Umbilical cord (tissue), 1 donor: ENCODE measurements at regions not wholly inside any gene's neighbourhood (a gene's known extent, or its start where the extent isn't known, plus 50 kb on each side); places are given as distances from the start of the nearest gene placed in this dataset.
A peak's percentile ranks its signal among the peaks of the same experiment; 100 is the strongest.
"Not testable (repeated sequence)": the region's sequence is repeated elsewhere in the genome, so short reads cannot be mapped to it uniquely, and the experiment has no call there.

Experiments
- DNase-seq: peaks from one replicate; pipeline ENCODE4 v3.0.0-alpha.2; 2015; ENCODE audit warnings: low spot score

DNA sequence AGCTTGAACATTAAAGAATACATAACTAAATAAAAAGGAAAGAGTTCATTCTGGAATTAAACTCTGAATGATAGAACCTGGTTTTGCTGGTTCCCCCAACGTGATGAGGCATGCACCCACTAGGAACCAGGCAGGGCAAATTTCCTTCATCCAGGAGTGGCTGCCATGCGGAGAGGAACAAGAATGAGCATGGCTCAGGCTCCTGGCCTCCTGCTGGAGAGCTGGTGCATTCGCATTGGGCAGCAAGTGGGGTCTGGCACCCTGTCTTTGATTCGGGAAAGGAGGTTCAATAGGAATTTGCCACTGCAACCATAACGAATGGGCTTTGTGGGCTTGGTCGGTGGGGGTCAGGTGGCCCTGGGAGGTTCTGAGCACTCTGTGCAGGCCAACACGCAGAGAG, 169.8 kb upstream of the TENM4 start:
- DNase-seq: no peak

- no peak for DNase-seq
These were observed 169.3 kb upstream of the TENM4 start for GRCh38 chr11:79610139-79610538.

DNA sequence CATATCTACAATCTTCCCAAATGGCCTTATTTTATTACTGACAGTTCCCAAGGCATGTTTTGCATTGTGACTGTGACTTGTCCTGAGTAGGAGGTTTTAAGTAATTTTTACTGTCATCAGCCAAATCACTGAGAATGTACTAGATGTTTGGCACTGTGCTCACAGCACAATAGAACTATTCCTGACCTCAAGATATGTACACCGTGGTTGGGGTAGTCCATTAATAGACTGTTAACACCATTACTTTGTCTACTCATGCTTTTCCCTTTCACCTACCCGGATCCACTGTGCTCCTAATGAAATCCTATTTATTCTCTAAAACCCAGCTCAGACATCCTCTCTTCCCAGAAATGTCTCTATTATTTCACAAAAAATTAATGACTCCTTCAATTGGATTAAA, 168.7 kb upstream of the TENM4 start:
- DNase-seq: no peak

- not testable (repeated sequence) for DNase-seq
These were observed 165.6 kb upstream of the TENM4 start for GRCh38 chr11:79606461-79606860.

DNA sequence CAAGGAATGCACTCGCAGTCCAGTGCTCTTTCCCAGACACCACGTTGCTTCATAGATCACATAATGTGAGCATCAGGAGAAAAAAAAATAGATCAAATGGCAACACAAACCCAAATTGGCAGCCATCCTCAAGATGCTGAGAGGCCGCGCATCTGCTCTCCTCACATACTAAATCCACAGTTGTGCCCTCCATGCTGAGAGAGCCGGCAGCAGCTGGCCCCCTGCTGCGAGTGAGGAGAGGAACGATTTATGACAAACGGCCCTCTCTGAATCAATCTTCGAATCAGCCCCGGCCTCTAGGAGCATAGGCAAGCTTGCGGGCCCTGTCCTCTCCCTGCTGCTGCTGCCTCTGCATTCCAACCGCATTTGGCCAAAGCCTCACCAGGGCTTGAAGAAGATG, 159.9 kb upstream of the TENM4 start:
- no peak for DNase-seq

DNA sequence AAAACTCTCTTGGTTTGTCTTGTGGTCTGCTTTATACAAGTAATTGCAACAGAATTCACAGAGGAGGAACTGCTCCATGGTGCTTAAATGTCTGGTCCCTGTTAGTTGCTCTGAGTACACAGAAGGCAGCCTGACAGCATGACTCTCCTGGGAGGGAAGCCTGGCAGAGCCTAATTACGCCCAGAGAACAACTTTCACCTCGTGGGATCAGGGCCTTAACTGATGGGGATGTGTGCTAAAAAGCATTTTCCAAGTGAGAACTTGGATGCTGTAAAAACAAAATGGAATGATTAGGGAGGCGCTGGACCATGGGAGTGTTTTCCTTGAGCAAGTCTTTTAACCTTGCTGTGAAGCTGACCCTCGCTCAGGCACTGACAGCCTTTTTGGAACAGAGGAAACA, 154.0 kb upstream of the TENM4 start:
- no peak for DNase-seq

GRCh38 chr11:79592824-79593223, 152.0 kb upstream of the TENM4 start:
- DNase-seq: no peak

DNA sequence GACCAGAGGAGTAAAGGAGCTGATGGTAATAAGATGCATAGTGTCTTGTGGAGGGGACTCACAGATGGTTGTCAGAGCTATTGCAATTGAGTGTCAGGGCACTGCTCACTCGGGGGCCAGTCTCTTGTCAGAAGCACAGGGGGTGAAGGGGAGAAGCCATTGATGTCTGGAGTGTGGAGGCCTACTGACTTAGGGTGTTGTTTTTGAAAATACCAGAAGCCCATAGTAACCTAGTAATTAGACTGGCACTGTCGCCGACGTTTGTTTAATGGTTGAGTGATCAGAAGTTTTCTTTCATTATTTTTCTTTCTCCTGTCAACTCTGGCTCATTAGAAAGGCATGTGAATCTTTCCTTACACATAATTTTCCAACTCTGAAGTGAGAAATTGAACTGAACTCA, 151.6 kb upstream of the TENM4 start:
- no peak for DNase-seq

DNA sequence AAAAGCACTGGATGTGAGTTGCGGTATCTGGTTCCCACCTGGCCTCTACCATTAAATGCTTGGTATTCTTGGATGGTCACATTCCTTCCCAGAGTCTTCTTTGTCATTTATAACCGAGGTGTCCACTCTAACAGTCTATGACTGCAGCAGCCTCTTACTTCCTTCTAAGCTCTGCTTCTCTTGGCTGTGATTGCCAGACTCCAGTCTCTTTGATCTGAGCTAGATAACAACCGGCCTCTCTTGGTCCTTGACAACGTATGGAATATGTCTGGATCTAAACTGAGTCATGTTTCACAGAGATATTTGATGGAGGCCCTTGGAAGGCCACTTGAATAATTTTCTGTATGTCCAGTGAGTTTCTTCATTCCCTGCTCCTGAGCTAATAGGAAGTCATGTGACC, 141.6 kb upstream of the TENM4 start:
- DNase-seq: peak; percentile 20

DNA sequence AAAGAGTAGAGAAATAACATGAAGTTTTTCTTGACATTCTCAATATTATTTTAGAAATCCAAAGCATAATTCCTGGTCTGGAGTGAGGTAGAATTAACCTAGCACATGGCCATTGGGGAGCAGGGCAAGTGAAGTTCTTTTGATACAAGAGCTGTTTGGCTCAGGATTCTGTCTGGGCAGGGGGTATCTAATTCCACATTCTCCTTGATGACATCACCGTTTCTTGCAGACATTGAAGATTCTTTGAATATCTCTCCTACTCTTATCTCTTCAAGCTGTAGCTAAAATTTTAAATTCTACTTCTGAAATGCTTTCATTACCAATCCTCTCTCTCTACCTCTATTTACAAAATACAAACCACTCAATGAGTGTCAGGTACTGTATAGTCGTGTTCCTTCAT, 138.2 kb upstream of the TENM4 start:
- DNase-seq: no peak

- DNase-seq: no peak
These were observed 137.3 kb upstream of the TENM4 start for GRCh38 chr11:79578116-79578515.

DNA sequence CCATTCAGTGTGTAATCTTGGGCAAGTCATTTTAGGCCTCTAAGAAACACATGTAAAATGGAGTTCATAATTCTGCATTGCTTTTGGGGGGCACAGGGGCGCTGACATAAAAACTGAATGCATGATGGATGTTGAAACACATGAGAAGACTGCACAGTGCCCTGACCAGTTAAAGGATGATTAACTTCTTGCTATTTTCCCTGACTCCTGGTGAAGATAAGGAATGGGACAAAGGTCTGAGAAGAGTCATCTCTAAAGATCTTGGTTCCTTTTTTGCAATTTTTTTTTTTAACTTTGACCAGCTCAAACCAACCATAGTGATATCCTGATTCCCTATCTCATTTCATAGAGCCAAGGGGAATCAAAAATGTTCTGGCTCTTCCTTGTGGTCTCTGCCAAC, 134.9 kb upstream of the TENM4 start:
- no peak for DNase-seq

DNA sequence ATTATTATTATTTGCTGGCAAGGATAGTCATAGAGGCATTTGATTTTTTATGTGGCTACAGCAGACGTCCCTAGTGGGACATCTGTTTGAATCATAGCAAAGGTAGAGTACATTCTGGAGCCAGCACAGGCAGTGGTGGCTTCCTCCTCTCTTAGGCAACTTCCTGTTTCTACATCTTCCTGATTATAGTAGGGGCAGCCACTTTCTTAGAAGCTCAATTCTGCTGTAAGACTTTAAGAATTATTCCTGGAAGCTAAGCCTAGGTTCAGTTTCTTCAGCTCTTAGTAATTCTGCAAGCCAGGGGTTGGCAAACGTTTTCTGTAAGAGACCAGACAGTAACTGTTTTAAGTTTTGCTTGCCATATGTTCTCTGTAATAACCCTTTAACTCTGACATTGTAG, 129.3 kb upstream of the TENM4 start:
- DNase-seq: no peak

DNA sequence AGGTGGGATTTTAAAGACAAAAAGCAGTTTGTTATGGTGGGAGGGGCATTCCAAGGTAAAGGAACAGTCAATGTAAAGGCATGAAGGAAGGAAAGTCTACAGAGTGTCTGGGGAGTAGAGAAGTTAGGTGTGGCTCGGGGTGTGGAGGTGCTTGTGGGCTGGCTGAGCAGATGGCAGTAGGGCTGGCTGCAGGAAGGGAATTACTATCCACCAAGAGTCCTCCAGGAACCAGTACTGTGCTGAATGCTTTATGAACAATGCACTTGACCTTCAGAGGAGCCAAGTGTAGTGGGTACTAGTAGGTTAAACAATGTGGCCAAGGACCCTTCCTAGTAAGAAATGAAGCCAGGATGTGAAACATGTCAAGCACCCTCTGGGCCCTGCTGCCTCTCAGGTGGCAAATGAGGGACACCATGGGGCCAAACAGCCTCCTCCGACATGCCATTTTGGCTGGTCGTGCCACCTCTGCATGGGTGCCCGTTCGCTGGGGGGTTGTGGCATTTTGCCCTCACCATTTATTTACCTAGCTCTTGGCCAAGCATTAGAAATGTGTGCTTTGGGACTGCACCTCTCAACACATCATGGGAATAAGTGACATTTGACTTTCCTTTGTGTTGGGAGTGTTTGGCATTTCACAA, 123.6 kb upstream of the TENM4 start:
- no peak for DNase-seq

GRCh38 chr11:79561496-79561895, 120.7 kb upstream of the TENM4 start:
- no peak for DNase-seq

DNA sequence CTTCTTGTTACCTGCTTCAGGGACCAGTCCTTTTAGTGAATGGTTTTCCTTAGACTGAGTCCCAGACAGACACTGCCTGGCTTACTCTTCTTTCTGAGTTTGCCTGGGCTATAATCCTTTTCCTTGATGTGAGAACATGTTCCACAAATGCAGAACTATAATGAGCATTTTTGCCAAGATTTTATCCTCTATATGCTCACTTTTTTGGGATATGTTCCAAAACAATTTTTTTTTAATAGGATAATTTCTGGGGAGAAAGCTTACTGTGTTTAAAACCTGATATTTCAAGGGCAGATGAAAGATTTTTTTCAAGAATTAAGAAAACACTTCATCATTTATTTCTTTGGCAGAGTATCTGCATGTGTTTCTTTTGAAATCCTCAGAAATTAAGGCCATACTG, 110.0 kb upstream of the TENM4 start:
- peak; percentile 51 for DNase-seq

GRCh38 chr11:79547256-79547655, 106.4 kb upstream of the TENM4 start:
- no peak for DNase-seq

- DNase-seq: no peak
These were observed 105.5 kb upstream of the TENM4 start for GRCh38 chr11:79546351-79546750.

- peak; percentile 90 for DNase-seq
These were observed 103.5 kb upstream of the TENM4 start for GRCh38 chr11:79544361-79544760.

DNA sequence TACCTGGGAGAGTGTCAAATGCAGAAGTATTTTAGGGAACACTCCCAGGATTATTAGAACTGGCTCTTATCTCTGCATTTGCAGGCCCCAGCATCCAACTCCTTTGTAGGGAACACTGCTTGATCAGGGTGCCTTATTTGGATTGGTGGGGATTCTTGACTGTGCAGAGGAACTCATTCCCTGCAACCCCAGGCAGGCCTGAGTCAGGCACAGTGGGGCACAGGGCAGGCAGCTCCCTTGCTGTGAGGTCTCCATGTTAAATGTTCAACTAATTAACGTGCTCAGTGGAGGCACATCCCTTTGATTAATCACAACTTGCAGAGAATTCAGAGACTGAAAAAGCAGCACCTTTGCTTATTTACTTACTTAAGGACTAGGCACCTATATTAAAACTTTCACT, 102.3 kb upstream of the TENM4 start:
- DNase-seq: no peak

DNA sequence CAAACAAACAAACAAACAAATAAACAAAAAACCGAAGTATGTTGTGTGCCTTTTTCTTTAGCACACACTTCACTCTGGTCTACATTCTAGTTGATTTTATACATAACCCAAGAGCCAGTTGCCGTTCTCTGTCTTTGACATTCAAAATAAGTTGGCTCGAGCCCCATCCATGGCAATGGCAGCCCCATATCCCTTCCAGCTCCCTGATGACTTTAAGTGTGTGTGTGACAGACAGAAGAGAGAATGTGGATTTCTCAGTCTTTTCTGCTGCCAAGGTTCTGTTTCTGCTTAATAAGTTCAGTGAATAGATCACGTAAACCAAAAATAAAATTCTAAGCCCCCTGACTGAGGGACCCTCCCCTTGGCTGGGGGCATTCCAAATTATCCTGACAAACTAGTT, 100.6 kb upstream of the TENM4 start:
- peak; percentile 19 for DNase-seq

DNA sequence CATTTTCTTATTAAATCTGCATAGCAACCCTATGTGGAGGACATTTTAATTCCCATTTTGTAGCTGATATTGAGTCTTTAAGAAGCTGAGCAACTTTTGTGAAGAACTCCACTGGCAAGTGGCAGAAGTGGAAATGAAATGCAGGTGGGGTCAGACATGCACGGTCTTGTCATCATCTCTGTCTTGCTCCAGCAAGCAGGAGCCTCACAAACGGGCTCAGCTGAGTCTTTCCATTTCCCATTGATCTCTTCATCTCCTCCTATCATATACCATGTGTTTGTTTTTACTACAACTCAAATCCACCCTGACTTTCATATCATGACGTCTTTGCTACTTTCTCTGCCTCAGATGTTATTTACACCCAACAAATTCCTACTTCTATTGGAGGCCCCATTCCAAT, 97.9 kb upstream of the TENM4 start:
- DNase-seq: peak; percentile 49

DNA sequence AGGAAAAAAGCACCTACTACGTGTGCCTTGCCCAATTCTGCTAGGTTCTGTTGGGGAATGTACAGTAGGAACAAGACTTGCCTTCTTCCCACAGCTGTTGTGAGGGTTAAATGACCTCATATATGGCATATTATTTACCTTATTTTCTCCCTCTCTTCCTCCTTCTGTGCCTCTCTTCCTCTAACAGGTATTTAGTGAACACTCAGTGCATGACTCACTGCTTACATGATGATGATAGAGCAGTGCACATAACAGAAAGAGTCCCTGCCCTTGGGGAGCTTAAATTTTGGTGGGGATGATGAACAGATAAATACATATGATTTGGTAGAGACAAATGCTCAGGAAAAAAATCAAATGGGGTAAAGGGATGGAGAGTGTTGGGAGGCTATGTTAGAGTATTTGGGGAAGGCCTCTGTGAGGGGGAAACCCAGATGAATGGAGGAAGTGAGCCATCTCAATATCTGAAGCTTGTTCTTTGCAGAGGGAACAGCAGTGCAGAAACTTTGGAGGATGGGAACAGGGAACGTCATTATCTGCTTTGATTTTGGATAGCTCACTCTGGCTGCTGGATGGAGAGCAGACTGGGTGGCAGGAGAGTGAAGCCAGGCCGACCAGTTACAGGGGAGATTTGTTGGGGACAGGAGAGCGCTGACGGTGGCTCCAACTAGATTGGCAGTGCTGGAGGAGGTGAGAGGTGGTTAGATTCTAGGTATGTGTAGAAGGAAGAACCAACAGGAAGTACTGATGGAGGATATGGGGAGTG, 95.5 kb upstream of the TENM4 start:
- no peak for DNase-seq

GRCh38 chr11:79535606-79536005, 94.8 kb upstream of the TENM4 start:
- DNase-seq: no peak
